Left hindlimb (tissue), 1 donor: ENCODE measurements at regions not wholly inside any gene's neighbourhood (a gene's known extent, or its start where the extent isn't known, plus 50 kb on each side); places are given as distances from the start of the nearest gene placed in this dataset.
"Not testable (repeated sequence)": the region's sequence is repeated elsewhere in the genome, so short reads cannot be mapped to it uniquely, and the experiment has no call there.

Experiments
- DNase-seq: peaks from one replicate; pipeline ENCODE4 v3.0.0-alpha.2; 2018

- DNase-seq, result no peak
Observed at GRCh38 chr17:71760062-71760720, 360.6 kb upstream of the SOX9 start.

- DNase-seq, result no peak
Observed at GRCh38 chr17:71762526-71762925, 358.3 kb upstream of the SOX9 start.

GRCh38 chr17:71764505-71764904 is 356.3 kb upstream of the SOX9 start:
- no peak for DNase-seq

DNA sequence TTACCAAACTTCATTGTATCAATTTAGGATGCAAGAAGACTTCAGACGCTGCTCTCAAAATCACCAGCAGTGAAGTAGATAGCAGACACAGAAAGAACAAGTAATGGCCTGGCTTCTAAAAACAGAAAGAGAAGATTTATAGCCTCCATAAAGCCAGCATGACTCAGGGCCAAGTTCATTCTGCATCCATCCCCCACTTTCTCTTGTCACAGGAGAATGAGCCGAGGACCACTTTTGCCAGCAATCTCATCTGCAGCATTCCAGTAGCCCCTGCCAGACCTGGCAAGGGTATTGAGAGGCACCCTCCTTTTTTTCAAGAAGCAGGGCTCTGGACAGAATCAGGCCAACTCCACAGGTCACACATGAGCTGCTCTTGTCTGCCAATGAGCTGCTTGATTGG is 355.4 kb upstream of the SOX9 start:
- no peak for DNase-seq

- DNase-seq, result no peak
Observed at GRCh38 chr17:71769850-71770249, 351.0 kb upstream of the SOX9 start.

- no peak for DNase-seq
Observed at GRCh38 chr17:71777048-71777640, 343.7 kb upstream of the SOX9 start.

- no peak for DNase-seq
Observed at GRCh38 chr17:71779482-71779881, 341.3 kb upstream of the SOX9 start.

DNA sequence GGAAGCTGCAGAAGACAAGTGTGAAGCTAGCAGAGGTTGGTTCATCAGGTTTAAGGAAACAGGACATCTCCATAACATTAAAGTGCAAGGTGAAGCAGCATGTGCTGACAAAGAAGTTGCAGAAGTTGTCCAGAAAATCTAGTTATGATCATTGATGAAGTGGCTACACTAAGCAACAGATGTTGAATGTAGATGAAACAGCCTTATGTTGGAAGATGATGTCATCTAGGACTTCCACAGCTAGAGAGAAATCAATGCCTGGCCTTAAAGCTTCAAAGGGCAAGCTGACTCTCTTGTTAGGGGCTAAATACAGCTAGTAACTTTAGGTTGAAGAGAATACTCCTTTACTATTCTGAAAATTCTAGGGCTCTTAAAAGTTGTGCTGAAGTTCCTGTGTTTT is 340.2 kb upstream of the SOX9 start:
- DNase-seq, result no peak

- DNase-seq, result not testable (repeated sequence)
Observed at GRCh38 chr17:71782021-71782420, 338.8 kb upstream of the SOX9 start.

DNA sequence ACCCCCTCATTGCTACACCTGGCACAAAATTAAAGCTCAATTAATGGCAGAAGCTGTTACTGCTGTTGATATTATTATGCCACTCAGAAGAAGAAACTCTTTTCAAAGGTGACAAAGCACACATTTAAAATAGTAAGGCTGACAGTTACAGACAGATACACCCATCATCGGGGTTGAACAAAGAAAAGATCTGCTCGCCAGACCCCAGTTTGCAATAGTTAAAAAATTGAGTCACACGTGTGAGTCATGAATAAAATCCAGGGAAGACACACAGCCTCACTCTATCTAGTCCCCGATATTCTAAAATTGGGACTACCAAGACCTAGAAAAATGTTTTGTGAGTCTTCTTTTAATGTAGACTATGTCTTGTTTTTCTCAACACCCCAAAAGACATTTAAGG is 330.0 kb upstream of the SOX9 start:
- no peak for DNase-seq

DNA sequence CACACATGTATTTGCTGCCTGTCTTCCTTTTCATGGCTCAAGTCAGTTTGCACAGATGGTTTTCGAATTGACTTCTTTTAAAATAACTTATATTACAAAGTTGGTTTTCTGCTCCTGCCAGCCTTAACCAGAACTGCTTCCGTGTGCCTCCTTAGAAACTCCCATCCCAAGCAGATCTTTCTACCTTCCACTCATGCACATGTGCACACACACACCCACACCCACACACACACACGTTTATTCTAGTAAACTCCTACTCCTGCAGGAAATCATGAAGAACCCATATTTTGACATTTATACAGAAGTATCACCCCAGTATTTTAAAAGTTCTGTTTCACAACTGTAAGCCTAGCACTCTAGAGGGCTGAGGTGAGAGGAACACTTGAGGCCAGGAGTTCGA is 329.5 kb upstream of the SOX9 start:
- no peak for DNase-seq

- DNase-seq, result peak; percentile 63
Observed at GRCh38 chr17:71792966-71793365, 327.9 kb upstream of the SOX9 start.

GRCh38 chr17:71793518-71793917 is 327.3 kb upstream of the SOX9 start:
- no peak for DNase-seq

DNA sequence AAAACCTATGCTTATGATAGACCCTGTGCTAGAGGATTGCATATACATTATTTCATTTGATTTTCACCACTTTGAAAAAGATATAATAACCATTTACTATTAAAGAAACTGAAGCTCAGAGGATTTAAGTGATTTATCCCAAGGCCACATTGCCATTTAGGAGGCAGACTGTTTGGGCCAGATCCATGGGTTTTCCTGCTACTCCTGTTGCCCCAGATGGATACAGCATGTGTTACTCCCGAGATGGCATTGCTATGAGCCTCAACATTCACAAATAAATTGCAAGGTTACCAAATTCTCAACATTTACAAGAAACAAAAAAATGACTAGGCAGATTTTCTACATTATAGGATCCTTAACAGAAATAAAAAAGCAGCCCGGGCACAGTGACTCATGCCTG is 322.1 kb upstream of the SOX9 start:
- no peak for DNase-seq

DNA sequence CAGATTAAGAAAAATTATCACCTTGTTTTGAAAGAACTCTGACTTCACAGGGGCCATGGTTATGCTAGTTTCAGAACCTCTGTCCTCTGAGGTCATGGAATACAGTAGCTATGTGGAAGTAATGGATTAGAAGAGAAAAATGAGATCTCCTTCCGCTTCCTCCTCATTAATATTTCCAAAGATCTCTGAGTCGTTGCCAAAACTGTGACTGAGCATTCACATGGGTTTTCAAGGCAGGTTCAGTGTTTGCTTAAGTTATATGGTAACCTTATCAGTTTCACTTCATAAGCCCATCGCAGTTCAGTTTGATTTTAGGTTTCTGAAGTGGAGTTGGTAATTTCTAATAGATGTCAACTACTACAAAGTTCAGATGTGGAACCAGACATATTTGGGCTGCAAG is 321.2 kb upstream of the SOX9 start:
- no peak for DNase-seq

DNA sequence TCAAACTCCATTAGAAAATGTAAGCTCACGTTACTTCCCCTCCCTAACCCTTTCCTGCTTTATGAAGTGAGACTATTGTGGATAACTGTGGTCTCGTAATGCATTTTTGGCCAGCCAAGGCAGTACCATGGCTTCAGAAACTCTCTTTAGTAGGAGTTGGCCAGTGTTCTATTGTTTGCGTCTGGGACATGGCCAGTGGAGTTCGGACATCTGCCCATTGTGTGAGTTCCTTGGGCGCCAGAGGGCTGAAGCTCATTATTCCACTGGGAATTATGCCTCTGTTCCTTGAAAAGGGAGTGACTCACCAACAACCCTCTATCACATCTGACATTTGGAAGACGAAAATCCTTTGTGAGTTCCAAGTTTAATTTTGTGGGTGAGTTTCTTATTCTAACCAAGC is 319.5 kb upstream of the SOX9 start:
- no peak for DNase-seq

DNA sequence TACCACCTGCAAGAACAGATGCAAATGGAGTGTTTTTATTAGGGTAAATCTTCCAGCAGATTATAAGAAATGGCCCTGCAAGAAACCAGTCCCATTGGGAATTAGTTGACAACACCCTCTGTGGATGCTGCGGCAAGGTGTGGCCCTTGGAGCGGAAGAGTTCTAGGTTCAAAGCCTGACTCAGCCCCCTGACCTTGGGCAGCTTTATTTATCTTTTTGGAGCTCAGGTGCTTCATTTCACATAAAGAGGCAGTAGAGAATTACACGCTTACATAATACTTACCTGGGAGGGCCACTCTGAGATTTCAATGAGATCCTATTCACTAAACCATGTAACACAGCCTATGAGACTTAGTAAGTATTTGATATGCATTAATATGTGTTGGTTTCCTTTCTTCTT is 318.2 kb upstream of the SOX9 start:
- no peak for DNase-seq

GRCh38 chr17:71803656-71804284 is 317.1 kb upstream of the SOX9 start:
- no peak for DNase-seq

- no peak for DNase-seq
Observed at GRCh38 chr17:71809537-71809936, 311.3 kb upstream of the SOX9 start.

- not testable (repeated sequence) for DNase-seq
Observed at GRCh38 chr17:71813861-71814260, 307.0 kb upstream of the SOX9 start.

DNA sequence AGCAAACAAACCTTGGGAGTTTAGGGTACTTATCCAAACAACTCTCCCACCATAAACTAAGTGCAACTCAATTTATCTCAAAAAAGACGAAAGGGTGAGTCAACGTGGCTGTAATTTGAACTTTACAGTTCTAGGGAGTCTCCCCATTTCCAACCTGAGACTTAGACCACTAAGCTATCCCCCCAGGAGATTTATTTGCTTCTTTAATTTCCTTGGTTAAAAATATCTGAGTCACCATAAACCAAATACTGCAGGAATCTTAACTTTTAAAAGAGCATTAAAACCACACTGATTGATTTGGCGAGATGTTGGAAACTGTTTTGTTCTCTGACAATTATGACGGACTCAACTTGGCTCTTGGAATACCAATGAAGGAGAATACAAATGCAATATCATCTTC is 299.3 kb upstream of the SOX9 start:
- DNase-seq, result no peak

- DNase-seq, result no peak
Observed at GRCh38 chr17:71824671-71825070, 296.1 kb upstream of the SOX9 start.

DNA sequence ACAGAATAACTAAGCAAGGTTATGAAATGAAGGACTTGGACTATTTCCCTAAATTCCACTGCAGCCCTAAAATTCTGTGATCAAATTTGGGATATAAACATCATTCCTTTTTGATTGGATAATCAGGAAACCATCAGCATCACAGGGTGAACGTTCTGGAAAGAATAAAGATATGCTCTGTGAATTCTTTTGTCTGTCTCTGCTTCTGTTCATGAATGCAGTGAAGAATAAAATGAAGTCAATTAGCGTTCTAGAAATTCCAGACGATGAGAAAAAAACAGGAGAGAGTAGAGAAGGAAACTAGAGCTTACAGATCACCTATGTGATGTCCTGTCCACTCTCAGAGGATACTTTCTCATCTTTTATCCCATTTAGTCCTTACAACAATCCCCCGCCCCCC is 295.1 kb upstream of the SOX9 start:
- DNase-seq, result no peak

GRCh38 chr17:71828182-71828596 is 292.6 kb upstream of the SOX9 start:
- no peak for DNase-seq

DNA sequence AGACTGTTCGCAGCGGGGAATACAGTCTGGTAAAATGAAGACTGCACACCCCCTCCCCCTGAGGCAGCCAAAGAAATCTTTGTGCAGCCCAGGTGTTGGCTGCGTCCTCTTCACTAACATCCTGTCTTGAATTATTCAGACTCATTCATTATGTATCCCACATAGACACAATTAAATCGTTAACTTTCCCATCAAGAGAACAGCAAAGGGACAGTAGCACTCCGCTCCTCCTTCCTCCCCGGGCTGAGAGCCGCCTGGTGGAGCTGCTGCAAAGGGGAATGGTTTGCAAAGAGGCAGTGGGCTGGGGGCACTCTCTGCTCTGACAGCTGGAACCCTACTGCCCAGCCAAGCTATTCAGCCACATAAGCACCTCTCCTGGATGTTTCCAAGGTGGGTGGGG is 290.0 kb upstream of the SOX9 start:
- DNase-seq, result no peak
